Suprapubic skin (tissue), 4 donors: ENCODE measurements at regions not wholly inside any gene's neighbourhood (a gene's known extent, or its start where the extent isn't known, plus 50 kb on each side); places are given as distances from the start of the nearest gene placed in this dataset.

Source experiments
- DNase-seq, 2 donors: peaks; one replicate each; pipeline ENCODE4 v3.0.0-alpha.2; 2019; ENCODE audit warnings: low spot score in 2 of 2
- H3K27ac ChIP-seq: fragments of 200-600 bp; sonication (generic); one replicate; pipeline ENCODE4 v1.5.1; 2019
- H3K27me3 ChIP-seq: fragments of 200-600 bp; sonication (generic); one replicate; pipeline ENCODE4 v1.5.1; 2019
- H3K36me3 ChIP-seq: fragments of 200-600 bp; sonication (generic); one replicate; pipeline ENCODE4 v1.5.1; 2019
- H3K4me1 ChIP-seq: fragments of 200-600 bp; sonication (generic); one replicate; pipeline ENCODE4 v1.5.1; 2019
- H3K4me3 ChIP-seq: fragments of 200-600 bp; sonication (generic); one replicate; pipeline ENCODE4 v1.5.1; 2019; ENCODE audit warnings: mild to moderate bottlenecking
- H3K9me3 ChIP-seq: fragments of 200-600 bp; sonication (generic); one replicate; pipeline ENCODE4 v1.5.1; 2019
- EP300 ChIP-seq: sonication (generic); formaldehyde crosslinking; IDR thresholded peaks from one replicate; pipeline ENCODE4 v1.6.1; 2017; ENCODE audit warnings: antibody characterized with exemption
- POLR2A ChIP-seq, 2 donors: fragments of 450-650 bp; IDR thresholded peaks; one replicate each; pipeline ENCODE4 v1.6.1; 2017; ENCODE audit warnings: antibody characterized with exemption in 2 of 2, mild to moderate bottlenecking in 2 of 2, moderate library complexity in 2 of 2
- POLR2AphosphoS5 ChIP-seq, 3 donors: sonication (generic); formaldehyde crosslinking; IDR thresholded peaks; one replicate each; pipeline ENCODE4 v1.6.1; 2017; ENCODE audit warnings: antibody characterized with exemption in 3 of 3
- WGBS: methylation state at CpG from one replicate; pipeline ENCODE4 v1.1.5; 2018; 5-methylcytosine and 5-hydroxymethylcytosine counted together
- TF ChIP-seq, protein P1 (sequence below), 2 donors: fragments of 200-600 bp in 1 of 2; fragments of 450-650 bp in 1 of 2; sonication (generic) in 1 of 2; IDR thresholded peaks; one replicate each; pipeline ENCODE4 v1.5.1; 2016 to 2019; ENCODE audit warnings: antibody characterized with exemption in 2 of 2, mild to moderate bottlenecking in 1 of 2, moderate library complexity in 1 of 2

DNA sequence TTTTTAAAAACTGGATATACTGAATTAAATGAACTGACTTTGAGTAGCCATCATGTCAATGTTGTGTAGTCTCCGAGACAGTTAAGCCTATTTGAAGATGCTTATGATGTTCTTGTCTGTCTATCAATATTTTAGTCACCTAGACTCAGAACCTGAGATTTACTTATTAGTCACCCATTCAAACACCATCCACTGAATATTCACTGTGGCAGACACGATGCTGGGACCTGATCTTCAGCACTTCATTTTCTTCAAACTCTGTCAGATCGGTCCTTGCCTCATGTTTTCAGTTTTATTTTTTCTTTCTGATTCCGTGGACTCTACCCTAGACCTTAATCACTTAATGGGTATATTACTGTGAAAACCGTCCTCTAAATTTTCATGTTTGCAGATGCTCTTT, 123.7 kb upstream of the MCHR2 start:
- no peak overlapping the region for H3K27ac ChIP-seq
- no peak overlapping the region for H3K4me3 ChIP-seq
- 85% methylated on average over 5 of the region's 5 CpGs for WGBS
- no peaks in the 10 kb centered on the region for H3K4me1 ChIP-seq
- TF ChIP-seq, protein P1, sequence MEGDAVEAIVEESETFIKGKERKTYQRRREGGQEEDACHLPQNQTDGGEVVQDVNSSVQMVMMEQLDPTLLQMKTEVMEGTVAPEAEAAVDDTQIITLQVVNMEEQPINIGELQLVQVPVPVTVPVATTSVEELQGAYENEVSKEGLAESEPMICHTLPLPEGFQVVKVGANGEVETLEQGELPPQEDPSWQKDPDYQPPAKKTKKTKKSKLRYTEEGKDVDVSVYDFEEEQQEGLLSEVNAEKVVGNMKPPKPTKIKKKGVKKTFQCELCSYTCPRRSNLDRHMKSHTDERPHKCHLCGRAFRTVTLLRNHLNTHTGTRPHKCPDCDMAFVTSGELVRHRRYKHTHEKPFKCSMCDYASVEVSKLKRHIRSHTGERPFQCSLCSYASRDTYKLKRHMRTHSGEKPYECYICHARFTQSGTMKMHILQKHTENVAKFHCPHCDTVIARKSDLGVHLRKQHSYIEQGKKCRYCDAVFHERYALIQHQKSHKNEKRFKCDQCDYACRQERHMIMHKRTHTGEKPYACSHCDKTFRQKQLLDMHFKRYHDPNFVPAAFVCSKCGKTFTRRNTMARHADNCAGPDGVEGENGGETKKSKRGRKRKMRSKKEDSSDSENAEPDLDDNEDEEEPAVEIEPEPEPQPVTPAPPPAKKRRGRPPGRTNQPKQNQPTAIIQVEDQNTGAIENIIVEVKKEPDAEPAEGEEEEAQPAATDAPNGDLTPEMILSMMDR (IDR thresholded peaks at IDR 0.05), result no peak
- no peak for TF ChIP-seq EP300
- TF ChIP-seq POLR2AphosphoS5 (IDR thresholded peaks at IDR 0.05), result no peak
- no peak for TF ChIP-seq POLR2A (IDR thresholded peaks at IDR 0.05)
- no peaks in the 10 kb centered on the region for H3K36me3 ChIP-seq
- DNase-seq, result no peak
- H3K9me3 ChIP-seq, result no peaks in the 10 kb centered on the region
- no peaks in the 10 kb centered on the region for H3K27me3 ChIP-seq

DNA sequence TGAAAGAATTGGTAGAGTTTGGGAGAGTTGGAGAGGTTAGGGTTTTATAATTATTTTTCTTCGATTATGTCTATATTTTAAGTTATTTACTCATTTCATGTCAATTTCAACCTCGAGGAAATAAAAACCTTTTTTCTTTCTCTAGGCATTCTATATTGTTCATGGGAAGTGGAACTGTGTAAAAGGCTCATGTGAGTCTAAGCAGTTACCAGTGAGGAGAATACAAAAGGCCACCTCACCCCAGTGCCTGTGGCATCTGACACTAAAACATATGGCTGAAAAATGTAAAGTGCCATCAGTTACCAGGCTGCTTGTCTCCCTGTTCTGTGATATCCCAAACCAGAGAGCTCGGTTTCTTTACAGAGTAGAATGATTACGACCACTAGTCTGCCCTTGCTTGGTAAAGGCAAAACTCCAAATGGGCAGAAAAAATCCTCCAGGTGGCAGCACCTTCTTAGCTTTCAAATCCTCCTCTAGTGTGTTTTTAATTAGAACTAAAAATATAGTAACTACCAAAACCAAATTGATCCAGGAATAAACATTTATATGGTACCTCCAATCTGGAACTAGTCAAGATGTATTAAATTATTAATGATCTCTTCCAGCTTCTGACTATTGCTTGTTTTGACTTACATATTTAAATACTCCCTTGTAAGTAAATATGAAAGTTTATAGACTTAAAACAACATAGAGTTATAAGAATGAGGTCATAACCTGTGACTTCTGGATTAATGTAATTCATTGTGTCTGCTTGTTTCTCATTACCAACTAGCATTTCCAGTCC, 122.6 kb upstream of the MCHR2 start:
- H3K27ac ChIP-seq, result no peak overlapping the region
- no peak for DNase-seq
- no peaks in the 10 kb centered on the region for H3K9me3 ChIP-seq
- H3K27me3 ChIP-seq, result no peaks in the 10 kb centered on the region
- H3K4me1 ChIP-seq, result no peaks in the 10 kb centered on the region
- WGBS, result 29% methylated on average over 4 of the region's 4 CpGs
- no peak for TF ChIP-seq POLR2A (IDR thresholded peaks at IDR 0.05)
- no peak for TF ChIP-seq EP300
- TF ChIP-seq, protein P1 (IDR thresholded peaks at IDR 0.05), result peak; percentile 26 to 49
- H3K4me3 ChIP-seq, result no peak overlapping the region
- H3K36me3 ChIP-seq, result no peaks in the 10 kb centered on the region

DNA sequence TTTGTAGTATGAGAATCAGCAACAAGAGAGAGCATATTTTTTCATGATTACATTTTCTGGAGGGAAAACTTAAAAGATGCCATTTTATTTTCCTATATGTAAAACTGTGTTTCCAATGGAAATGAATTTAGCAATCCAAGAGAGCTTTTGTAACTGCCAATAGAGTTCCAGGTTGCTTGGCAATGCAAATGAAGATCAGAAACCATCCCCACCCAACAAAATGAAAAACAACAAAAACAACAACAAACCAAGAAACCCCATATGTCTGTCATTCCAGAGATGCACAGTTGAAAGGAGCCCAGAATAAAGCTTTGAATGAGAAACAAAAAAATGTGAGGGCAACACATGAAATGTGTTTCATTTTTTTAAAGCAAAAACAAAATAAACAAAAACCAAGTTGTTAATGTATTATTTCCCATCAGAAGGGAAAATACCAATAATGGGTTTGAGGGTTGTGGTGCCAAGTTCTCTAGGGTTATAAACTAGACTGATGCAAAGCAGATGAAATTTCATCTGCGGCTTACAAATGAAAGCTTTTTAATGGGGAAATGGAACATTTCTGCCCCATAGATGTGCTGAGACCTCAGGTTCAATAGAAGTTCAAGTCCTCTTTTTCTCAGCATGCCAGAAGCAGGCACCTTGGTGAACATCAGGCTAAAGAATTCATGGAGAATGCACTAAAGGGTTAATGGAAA, 121.5 kb upstream of the MCHR2 start:
- no peaks in the 10 kb centered on the region for H3K9me3 ChIP-seq
- no peak overlapping the region for H3K27ac ChIP-seq
- no peaks in the 10 kb centered on the region for H3K36me3 ChIP-seq
- no peaks in the 10 kb centered on the region for H3K27me3 ChIP-seq
- TF ChIP-seq EP300 (no peak), POLR2AphosphoS5 (IDR thresholded peaks at IDR 0.05) (no peak), POLR2A (IDR thresholded peaks at IDR 0.05) (no peak)
- TF ChIP-seq, protein P1 (IDR thresholded peaks at IDR 0.05), result no peak
- 63% methylated on average over 1 of the region's 1 CpG for WGBS
- H3K4me1 ChIP-seq, result no peaks in the 10 kb centered on the region
- no peak for DNase-seq
- H3K4me3 ChIP-seq, result no peak overlapping the region

DNA sequence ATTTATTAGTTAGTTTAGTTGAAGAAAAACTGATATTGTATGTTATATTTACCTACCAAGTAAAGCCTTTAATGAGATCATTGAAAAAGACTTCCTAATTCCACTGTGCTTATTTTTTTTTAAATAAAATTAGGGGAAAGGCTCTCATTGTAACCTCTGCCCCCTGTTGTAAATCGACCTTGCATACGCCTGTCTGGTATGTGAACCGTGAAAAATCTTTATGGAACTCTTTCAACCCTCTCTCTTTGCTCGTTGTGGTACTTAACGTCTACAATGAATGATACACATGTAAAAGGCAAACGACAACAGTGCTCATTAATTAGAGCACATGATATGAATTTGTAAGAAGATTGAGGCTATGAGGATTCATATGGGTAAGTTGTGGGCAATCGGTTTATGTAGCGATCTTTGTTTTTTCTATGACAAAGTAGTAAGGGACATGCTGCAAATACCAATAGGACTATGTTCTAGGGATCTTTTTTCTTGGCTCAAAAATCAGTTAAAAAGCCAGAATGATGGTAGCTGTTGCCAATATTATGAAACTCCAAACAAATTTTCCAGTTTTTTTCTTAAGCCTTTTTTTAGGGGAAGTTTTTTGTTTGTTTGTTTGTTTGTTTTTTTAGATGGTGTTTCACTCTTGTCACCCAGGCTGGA, 119.0 kb upstream of the MCHR2 start:
- no peaks in the 10 kb centered on the region for H3K9me3 ChIP-seq
- no peak for TF ChIP-seq EP300
- no peak for TF ChIP-seq POLR2A (IDR thresholded peaks at IDR 0.05)
- no peak for TF ChIP-seq POLR2AphosphoS5 (IDR thresholded peaks at IDR 0.05)
- TF ChIP-seq, protein P1 (IDR thresholded peaks at IDR 0.05), result no peak
- no peak overlapping the region for H3K4me3 ChIP-seq
- H3K27ac ChIP-seq, result no peak overlapping the region
- H3K36me3 ChIP-seq, result no peaks in the 10 kb centered on the region
- 56% methylated on average over 8 of the region's 8 CpGs for WGBS
- H3K27me3 ChIP-seq, result peaks cover 4% of the 10 kb centered on the region
- H3K4me1 ChIP-seq, result no peaks in the 10 kb centered on the region
- DNase-seq, result no peak
